ENCODE measurements at regions not wholly inside any gene's neighbourhood (a gene's known extent, or its start where the extent isn't known, plus 50 kb on each side); places are given as distances from the start of the nearest gene placed in this dataset.
A peak's percentile ranks its signal among the peaks of the same experiment; 100 is the strongest.

- no peak overlapping the region for H3K4me3 ChIP-seq (replicated peaks in 1 of 4; ENCODE audit: control extremely low read depth in 1 of 4, insufficient read depth in 1 of 4, low read depth in 3 of 4, low read length in 4 of 4)
- no peaks in the 10 kb centered on the region for H3K27me3 ChIP-seq (ENCODE audit: control insufficient read depth, insufficient read depth, low read length)
- H3K27ac ChIP-seq (ENCODE audit: insufficient read depth, low read length): no peak overlapping the region
- no peaks in the 10 kb centered on the region for H3K9me3 ChIP-seq (ENCODE audit: control insufficient read depth, insufficient read depth, low read depth, low read length)
- H4K20me1 ChIP-seq (ENCODE audit: control insufficient read depth, extremely low read depth, insufficient read depth, low read length): no peaks in the 10 kb centered on the region
- no peak overlapping the region for H3K9ac ChIP-seq (ENCODE audit: insufficient read depth, low read length)
- no peak overlapping the region for H2AFZ ChIP-seq (ENCODE audit: low read length)
- TF ChIP-seq, protein P1, sequence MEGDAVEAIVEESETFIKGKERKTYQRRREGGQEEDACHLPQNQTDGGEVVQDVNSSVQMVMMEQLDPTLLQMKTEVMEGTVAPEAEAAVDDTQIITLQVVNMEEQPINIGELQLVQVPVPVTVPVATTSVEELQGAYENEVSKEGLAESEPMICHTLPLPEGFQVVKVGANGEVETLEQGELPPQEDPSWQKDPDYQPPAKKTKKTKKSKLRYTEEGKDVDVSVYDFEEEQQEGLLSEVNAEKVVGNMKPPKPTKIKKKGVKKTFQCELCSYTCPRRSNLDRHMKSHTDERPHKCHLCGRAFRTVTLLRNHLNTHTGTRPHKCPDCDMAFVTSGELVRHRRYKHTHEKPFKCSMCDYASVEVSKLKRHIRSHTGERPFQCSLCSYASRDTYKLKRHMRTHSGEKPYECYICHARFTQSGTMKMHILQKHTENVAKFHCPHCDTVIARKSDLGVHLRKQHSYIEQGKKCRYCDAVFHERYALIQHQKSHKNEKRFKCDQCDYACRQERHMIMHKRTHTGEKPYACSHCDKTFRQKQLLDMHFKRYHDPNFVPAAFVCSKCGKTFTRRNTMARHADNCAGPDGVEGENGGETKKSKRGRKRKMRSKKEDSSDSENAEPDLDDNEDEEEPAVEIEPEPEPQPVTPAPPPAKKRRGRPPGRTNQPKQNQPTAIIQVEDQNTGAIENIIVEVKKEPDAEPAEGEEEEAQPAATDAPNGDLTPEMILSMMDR (conservative IDR thresholded peaks at IDR 0.05 in 1 of 2, IDR thresholded peaks at IDR 0.05 in 1 of 2; ENCODE audit: low read depth in 1 of 2, low read length in 2 of 2): no peak
- no peaks in the 10 kb centered on the region for H3K79me2 ChIP-seq (ENCODE audit: control insufficient read depth, insufficient read depth, low read length)
- H3K4me1 ChIP-seq (ENCODE audit: control insufficient read depth, extremely low read depth, insufficient read depth, low read length): no peaks in the 10 kb centered on the region
- H3K36me3 ChIP-seq (ENCODE audit: control insufficient read depth, insufficient read depth, low read length): no peaks in the 10 kb centered on the region
- no peak overlapping the region for H3K4me2 ChIP-seq (ENCODE audit: extremely low read depth, insufficient read depth, low read length)
- no peak for DNase-seq (ENCODE audit: low read depth in 2 of 2)
These were observed 121.8 kb upstream of the ERRFI1 start for GRCh38 chr1:8147956-8148355.

GRCh38 chr1:8146257-8146855 lies 120.2 kb upstream of the ERRFI1 start:
- H3K36me3 ChIP-seq (ENCODE audit: control insufficient read depth, insufficient read depth, low read length): no peaks in the 10 kb centered on the region
- H3K79me2 ChIP-seq (ENCODE audit: control insufficient read depth, insufficient read depth, low read length): no peaks in the 10 kb centered on the region
- no peak for DNase-seq (ENCODE audit: low read depth in 2 of 2)
- no peak overlapping the region for H3K4me3 ChIP-seq (replicated peaks in 1 of 4; ENCODE audit: control extremely low read depth in 1 of 4, insufficient read depth in 1 of 4, low read depth in 3 of 4, low read length in 4 of 4)
- H3K27ac ChIP-seq (ENCODE audit: insufficient read depth, low read length): no peak overlapping the region
- no peak overlapping the region for H2AFZ ChIP-seq (ENCODE audit: low read length)
- H3K9ac ChIP-seq (ENCODE audit: insufficient read depth, low read length): no peak overlapping the region
- no peak overlapping the region for H3K4me2 ChIP-seq (ENCODE audit: extremely low read depth, insufficient read depth, low read length)
- H4K20me1 ChIP-seq (ENCODE audit: control insufficient read depth, extremely low read depth, insufficient read depth, low read length): no peaks in the 10 kb centered on the region
- H3K9me3 ChIP-seq (ENCODE audit: control insufficient read depth, insufficient read depth, low read depth, low read length): no peaks in the 10 kb centered on the region
- H3K27me3 ChIP-seq (ENCODE audit: control insufficient read depth, insufficient read depth, low read length): no peaks in the 10 kb centered on the region
- TF ChIP-seq, protein P1 (conservative IDR thresholded peaks at IDR 0.05 in 1 of 2, IDR thresholded peaks at IDR 0.05 in 1 of 2; ENCODE audit: low read depth in 1 of 2, low read length in 2 of 2): no peak
- no peak for TF ChIP-seq EZH2 (IDR thresholded peaks at IDR 0.05; ENCODE audit: low read length, missing control alignments)
- no peaks in the 10 kb centered on the region for H3K4me1 ChIP-seq (ENCODE audit: control insufficient read depth, extremely low read depth, insufficient read depth, low read length)

- Histone ChIP-seq H3K79me2 (ENCODE audit: control insufficient read depth, insufficient read depth, low read length) (no peaks in the 10 kb centered on the region), H3K4me1 (ENCODE audit: control insufficient read depth, extremely low read depth, insufficient read depth, low read length) (no peaks in the 10 kb centered on the region), H3K4me2 (ENCODE audit: extremely low read depth, insufficient read depth, low read length) (no peak overlapping the region), H3K4me3 (replicated peaks in 1 of 4; ENCODE audit: control extremely low read depth in 1 of 4, insufficient read depth in 1 of 4, low read depth in 3 of 4, low read length in 4 of 4) (no peak overlapping the region), H3K27ac (ENCODE audit: insufficient read depth, low read length) (no peak overlapping the region), H3K27me3 (ENCODE audit: control insufficient read depth, insufficient read depth, low read length) (no peaks in the 10 kb centered on the region), H3K9me3 (ENCODE audit: control insufficient read depth, insufficient read depth, low read depth, low read length) (no peaks in the 10 kb centered on the region), H4K20me1 (ENCODE audit: control insufficient read depth, extremely low read depth, insufficient read depth, low read length) (no peaks in the 10 kb centered on the region), H3K9ac (ENCODE audit: insufficient read depth, low read length) (no peak overlapping the region), H2AFZ (ENCODE audit: low read length) (no peak overlapping the region), H3K36me3 (ENCODE audit: control insufficient read depth, insufficient read depth, low read length) (no peaks in the 10 kb centered on the region)
- TF ChIP-seq, protein P1 (conservative IDR thresholded peaks at IDR 0.05 in 1 of 2, IDR thresholded peaks at IDR 0.05 in 1 of 2; ENCODE audit: low read depth in 1 of 2, low read length in 2 of 2): no peak
- no peak for TF ChIP-seq EZH2 (IDR thresholded peaks at IDR 0.05; ENCODE audit: low read length, missing control alignments)
- peak in 1 of 2 donors; percentile 77 for DNase-seq (ENCODE audit: low read depth in 2 of 2)
These were observed 119.6 kb upstream of the ERRFI1 start for GRCh38 chr1:8145545-8146202.
